ENCODE measurements at regions not wholly inside any gene's neighbourhood (a gene's known extent, or its start where the extent isn't known, plus 50 kb on each side); places are given as distances from the start of the nearest gene placed in this dataset.

DNA sequence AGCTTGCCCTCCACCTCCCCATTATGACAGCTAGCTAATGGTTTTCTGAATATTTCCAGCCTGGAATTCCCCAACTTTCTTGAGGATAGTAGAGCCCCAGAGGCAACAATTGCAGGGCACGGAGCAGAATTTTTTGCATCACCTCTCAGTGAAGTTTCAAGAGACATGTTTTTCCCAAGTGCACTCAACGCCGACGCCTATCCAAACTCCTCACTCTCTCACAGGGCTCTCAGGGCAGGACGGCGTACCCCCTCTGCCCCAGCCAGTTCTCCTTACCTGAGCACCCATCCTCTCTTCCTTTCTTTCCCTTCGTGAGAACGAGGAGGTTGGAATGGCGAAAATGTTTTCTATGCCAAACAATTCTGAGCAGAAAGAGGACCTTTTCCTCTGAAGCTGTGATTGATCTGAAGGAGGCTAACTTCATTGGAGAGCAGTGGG, 83.1 kb upstream of the FOXQ1 start:
- H3K4me1 ChIP-seq (ENCODE audit: control insufficient read depth in 1 of 2, insufficient read depth in 2 of 2, low read depth in 1 of 2, low read length in 1 of 2), result no peaks in the 10 kb centered on the region
- H3K79me2 ChIP-seq (ENCODE audit: insufficient read depth), result no peaks in the 10 kb centered on the region
- ChIA-PET POLR2A (no interaction called here), CTCF (no interaction called here)
- no peaks in the 10 kb centered on the region for H3F3A ChIP-seq (replicated peaks; ENCODE audit: insufficient read depth)
- 10% methylated on average over 9 of the region's 9 CpGs for WGBS (ENCODE audit: low lambda C conversion rate)
- no peak overlapping the region for H3K4me2 ChIP-seq
- no peak overlapping the region for H3K4me3 ChIP-seq (ENCODE audit: low read depth in 2 of 2, low read length in 1 of 2)
- H3K9me2 ChIP-seq, result no peaks in the 10 kb centered on the region
- H3K36me3 ChIP-seq (replicated peaks in 1 of 2; ENCODE audit: control insufficient read depth in 1 of 2, insufficient read depth in 2 of 2, low read length in 1 of 2), result no peaks in the 10 kb centered on the region
- H4K20me1 ChIP-seq (ENCODE audit: insufficient read depth), result no peaks in the 10 kb centered on the region
- peaks cover 47% of the 10 kb centered on the region; the same call in 1 of the 2 replicates for H3K27me3 ChIP-seq (ENCODE audit: insufficient read depth)
- H3K9ac ChIP-seq, result no peak overlapping the region
- no peak for TF ChIP-seq YY1 (IDR thresholded peaks at IDR 0.05; ENCODE audit: low read depth)
- TF ChIP-seq RCOR1 (IDR thresholded peaks at IDR 0.05; ENCODE audit: low read length), result no peak
- TF ChIP-seq, protein P1, sequence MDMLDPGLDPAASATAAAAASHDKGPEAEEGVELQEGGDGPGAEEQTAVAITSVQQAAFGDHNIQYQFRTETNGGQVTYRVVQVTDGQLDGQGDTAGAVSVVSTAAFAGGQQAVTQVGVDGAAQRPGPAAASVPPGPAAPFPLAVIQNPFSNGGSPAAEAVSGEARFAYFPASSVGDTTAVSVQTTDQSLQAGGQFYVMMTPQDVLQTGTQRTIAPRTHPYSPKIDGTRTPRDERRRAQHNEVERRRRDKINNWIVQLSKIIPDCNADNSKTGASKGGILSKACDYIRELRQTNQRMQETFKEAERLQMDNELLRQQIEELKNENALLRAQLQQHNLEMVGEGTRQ (IDR thresholded peaks at IDR 0.05; ENCODE audit: borderline replicate concordance, low read depth, low read length), result no peak
- no peak for TF ChIP-seq EZH2phosphoT487 (IDR thresholded peaks at IDR 0.05; ENCODE audit: borderline replicate concordance, low read depth)
- no peak for TF ChIP-seq CHD2 (IDR thresholded peaks at IDR 0.05; ENCODE audit: low read length, partially characterized antibody)
- TF ChIP-seq FOXJ3 (CRISPR knock-in tag; IDR thresholded peaks at IDR 0.05), result no peak
- no peak for TF ChIP-seq NRF1 (IDR thresholded peaks at IDR 0.05; ENCODE audit: low read depth, low read length)
- no peak for TF ChIP-seq POLR2AphosphoS5 (IDR thresholded peaks at IDR 0.05; ENCODE audit: low read depth, low read length)
- no peak for TF ChIP-seq FOSL2 (IDR thresholded peaks at IDR 0.05; ENCODE audit: borderline replicate concordance, low read depth)
- TF ChIP-seq, protein P2, sequence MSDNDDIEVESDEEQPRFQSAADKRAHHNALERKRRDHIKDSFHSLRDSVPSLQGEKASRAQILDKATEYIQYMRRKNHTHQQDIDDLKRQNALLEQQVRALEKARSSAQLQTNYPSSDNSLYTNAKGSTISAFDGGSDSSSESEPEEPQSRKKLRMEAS (IDR thresholded peaks at IDR 0.05; ENCODE audit: low read depth), result no peak
- TF ChIP-seq, protein P3, sequence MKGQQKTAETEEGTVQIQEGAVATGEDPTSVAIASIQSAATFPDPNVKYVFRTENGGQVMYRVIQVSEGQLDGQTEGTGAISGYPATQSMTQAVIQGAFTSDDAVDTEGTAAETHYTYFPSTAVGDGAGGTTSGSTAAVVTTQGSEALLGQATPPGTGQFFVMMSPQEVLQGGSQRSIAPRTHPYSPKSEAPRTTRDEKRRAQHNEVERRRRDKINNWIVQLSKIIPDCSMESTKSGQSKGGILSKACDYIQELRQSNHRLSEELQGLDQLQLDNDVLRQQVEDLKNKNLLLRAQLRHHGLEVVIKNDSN (IDR thresholded peaks at IDR 0.05; ENCODE audit: borderline replicate concordance, low read depth), result no peak
- TF ChIP-seq, protein P4, sequence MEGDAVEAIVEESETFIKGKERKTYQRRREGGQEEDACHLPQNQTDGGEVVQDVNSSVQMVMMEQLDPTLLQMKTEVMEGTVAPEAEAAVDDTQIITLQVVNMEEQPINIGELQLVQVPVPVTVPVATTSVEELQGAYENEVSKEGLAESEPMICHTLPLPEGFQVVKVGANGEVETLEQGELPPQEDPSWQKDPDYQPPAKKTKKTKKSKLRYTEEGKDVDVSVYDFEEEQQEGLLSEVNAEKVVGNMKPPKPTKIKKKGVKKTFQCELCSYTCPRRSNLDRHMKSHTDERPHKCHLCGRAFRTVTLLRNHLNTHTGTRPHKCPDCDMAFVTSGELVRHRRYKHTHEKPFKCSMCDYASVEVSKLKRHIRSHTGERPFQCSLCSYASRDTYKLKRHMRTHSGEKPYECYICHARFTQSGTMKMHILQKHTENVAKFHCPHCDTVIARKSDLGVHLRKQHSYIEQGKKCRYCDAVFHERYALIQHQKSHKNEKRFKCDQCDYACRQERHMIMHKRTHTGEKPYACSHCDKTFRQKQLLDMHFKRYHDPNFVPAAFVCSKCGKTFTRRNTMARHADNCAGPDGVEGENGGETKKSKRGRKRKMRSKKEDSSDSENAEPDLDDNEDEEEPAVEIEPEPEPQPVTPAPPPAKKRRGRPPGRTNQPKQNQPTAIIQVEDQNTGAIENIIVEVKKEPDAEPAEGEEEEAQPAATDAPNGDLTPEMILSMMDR (IDR thresholded peaks at IDR 0.05), result no peak
- no peak for TF ChIP-seq MEF2A (IDR thresholded peaks at IDR 0.05; ENCODE audit: borderline replicate concordance, low read depth)
- TF ChIP-seq GATA2 (CRISPR knock-in tag; IDR thresholded peaks at IDR 0.05), result no peak
- TF ChIP-seq NFIC (IDR thresholded peaks at IDR 0.05; ENCODE audit: borderline replicate concordance), result no peak
- no peak for TF ChIP-seq FOXM1 (IDR thresholded peaks at IDR 0.05; ENCODE audit: low read depth)
- no peak overlapping the region for H2AFZ ChIP-seq (ENCODE audit: low read depth)
- no peak for DNase-seq
- H3K9me3 ChIP-seq, result no peaks in the 10 kb centered on the region
- no peak overlapping the region for H3K27ac ChIP-seq (ENCODE audit: low read depth in 2 of 2, low read length in 1 of 2)

All from SK-N-SH (cell line).